COR-L47 (cell line): ENCODE measurements at regions not wholly inside any gene's neighbourhood (a gene's known extent, or its start where the extent isn't known, plus 50 kb on each side); places are given as distances from the start of the nearest gene placed in this dataset.
"Not testable (repeated sequence)": the region's sequence is repeated elsewhere in the genome, so short reads cannot be mapped to it uniquely, and the experiment has no call there.

Experiments used
- DNase-seq: peaks from one replicate; lab custom pipeline; 2025; lab: John Stamatoyannopoulos, UW

DNA sequence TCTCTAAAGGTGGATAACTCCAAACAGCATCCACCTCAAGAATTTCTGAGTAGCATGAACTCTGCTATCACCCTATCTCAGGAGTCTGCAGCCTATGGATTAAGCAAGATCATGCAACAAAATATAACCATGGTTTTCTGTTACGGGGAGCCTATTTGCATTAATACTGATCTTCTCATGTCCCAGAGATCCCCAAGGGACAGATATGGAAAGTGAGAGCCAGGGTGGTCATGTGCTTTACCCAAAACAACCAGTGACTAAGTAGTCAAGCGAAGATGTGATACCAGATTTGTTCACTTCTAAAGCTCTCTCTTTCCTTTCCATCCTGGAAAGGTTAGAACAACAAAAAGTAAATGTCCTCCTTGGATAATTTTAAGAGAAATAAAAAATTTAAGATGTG is 125.1 kb downstream of the PRRX1 start:
- DNase-seq = no peak

DNA sequence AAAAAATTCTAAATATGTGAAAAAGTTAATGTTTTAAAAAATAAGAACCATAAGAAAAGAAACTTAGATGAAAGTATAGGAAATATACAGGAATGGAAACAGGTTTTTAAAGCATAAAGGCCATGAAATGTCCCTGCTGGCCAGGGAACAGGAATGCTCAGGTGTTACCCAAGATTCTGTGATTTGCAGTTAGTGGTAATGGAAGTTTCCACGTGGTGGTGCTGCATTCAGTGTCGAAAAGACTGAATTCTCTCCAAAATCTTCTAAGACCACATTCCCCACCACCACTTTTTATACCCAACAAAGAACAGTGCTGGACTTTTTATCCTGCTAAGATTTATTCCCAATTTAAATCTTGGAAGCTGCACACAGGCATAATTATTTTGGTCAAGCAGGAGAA is 126.2 kb downstream of the PRRX1 start:
- DNase-seq = no peak

DNA sequence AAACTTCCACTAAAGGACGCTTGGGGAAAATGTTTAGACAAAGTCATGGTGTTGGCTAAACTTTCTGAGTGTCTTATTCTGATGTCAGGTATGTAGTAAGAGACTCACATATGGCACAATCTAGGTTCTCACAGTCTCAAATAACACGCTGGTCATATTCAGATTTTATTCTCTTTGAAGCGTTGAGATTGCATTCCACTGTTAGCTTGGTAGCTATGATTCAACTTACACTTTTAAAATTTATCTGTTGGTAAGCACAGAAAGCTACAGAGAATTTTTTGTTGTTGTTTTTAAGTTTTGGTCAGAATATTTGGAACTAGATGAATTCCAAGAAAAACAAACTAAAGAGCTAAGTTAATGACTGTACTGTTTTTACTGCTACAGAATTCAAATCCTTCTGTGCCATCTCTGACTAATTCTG is 126.7 kb downstream of the PRRX1 start:
- no peak for DNase-seq

DNA sequence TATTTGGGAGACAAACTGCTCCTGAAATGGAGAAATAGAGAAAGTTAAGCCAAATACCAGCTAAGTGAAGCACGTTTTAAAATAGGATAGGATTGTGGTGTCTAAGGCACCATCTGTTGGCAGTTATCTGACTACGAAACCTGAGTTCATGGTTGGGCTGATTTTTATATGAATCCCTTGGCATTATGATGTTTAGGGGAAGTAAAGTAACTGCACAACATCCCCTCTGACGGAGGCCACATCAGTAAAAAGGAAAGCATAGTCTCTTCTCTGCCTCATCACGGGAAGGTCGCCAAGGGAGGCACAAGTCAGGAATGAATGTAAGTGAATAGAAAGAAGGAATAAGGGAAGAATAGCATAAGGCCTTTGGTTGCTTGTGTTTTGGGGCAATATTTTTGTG is 128.0 kb downstream of the PRRX1 start:
- DNase-seq = no peak

DNA sequence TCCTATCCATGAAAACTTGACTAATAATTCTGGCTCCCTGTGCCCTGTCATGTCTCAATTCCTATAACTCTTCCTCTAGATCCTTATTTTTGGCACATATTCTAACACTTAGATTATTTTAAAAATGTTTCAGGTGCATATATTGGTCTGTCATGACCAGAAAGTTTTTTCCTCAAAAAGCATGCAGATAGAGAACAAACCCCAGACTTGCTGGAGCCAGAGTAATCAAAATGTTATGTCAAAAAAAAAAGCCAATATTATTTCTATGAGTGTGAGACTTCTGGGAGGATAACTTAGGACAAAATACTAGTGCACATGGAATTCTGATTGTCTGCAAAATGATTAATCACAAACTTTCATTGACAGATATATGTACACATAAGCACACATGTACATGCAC is 135.1 kb upstream of the MROH9 start:
- no peak for DNase-seq

DNA sequence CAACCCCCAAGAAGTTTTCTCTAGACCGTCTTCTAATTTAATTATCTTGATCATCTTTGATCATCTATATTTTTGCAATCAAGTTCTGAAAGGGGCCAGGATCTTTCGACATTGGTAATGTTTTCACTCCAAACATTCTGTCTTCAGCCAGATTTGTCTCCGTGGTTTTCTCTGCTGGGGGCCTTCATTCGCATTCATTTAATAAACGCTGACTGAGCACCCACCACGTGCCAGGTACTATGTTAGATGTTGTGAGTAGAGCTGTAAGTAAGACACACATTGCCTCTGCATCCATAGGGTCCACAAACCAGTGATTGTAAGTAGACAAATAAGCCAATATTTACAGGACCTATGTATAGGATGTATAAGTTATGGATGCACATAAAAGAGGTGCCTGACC is 134.5 kb upstream of the MROH9 start:
- no peak for DNase-seq

DNA sequence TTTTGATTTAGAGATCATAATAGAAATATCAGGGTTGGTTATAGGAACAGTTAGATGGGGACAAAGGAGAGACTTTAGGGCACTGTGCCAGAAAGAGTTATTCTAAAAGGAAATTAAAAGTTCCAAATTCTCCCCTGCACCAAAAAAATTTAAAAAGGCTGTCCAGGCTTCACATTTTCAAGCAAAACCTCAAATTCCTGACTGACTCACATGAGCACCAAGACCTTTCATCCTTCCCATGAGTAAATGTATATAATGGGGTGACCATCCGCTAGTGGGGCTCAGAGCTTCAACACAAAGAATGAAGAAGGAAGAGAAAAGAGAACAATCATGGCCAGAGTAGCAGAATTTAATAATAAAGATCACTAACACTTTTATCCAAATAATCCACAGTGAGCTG is 131.6 kb upstream of the MROH9 start:
- DNase-seq = no peak

DNA sequence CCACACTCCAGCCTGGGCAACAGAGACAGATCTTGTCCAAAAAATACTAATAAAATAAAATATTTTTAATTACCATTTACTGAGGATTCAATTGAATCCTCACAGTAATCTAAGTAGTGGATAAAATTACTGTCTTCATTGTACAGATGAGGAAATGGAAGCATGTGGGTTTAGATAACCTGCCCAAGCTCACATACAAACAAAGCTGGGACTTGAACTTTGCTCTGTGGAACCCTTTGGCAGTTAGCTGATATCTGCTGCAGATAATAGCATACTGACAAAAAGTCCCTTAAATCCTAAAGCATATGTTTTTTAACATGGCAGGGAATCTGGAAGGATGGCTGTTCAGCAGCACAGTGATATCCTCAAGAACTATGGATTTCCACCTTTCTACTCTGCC is 130.9 kb upstream of the MROH9 start:
- DNase-seq = no peak

DNA sequence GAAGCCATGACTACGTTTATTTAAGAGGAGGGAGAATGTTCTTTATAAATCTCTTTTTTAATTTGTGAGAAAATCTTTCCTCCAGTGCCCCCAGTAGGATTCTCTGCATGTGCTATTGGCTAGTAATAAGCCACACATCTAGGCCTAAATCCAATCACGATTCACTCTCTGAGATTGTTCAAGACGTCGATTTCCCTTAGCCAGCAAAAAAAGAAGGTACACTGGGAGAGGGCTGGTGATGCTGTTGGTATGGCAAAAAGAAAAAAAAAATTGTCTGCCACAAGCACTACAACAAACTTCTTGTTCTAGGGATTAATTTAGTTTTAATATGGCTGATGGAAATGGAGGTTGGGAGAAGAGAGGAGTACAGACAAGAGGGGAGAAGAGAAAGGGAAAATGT is 130.5 kb upstream of the MROH9 start:
- DNase-seq = no peak

DNA sequence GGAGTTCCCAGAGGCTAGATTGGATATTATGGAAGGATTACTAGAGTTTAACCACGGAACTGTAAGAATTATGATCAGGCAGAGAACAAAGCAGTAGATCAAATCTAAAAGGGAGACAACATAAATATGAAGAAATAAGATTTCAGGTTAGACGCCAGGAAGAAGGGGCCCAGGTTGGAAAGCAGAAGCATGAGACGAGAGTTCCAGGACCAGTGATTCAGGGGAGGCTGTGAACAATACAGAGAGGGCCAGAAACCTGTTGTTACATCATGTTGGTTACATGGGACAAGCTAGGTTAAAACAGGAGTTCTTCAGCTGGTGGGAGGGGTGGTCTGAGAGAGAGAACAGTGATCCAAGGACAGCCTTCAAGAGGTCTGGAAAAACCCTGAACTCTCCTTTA is 128.4 kb upstream of the MROH9 start:
- no peak for DNase-seq

DNA sequence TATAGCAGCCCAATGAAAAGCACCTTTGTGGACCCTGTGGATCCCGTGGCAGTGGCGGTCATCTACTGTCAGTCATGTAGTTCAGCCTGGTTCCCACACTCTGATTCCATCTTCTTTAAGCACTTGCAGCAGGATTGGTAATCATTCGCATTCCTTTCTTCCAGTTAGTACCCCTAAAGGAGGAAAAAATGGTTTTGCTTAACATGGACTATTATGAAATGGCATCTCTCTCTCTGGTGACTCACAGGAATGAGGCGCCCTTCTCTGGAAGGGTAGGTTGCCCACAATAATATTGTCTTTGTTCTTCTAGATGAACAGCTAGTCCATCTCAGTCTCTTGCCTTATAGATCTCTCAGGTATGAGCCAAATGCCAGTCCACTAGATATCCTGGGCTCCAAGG is 127.9 kb upstream of the MROH9 start:
- no peak for DNase-seq

DNA sequence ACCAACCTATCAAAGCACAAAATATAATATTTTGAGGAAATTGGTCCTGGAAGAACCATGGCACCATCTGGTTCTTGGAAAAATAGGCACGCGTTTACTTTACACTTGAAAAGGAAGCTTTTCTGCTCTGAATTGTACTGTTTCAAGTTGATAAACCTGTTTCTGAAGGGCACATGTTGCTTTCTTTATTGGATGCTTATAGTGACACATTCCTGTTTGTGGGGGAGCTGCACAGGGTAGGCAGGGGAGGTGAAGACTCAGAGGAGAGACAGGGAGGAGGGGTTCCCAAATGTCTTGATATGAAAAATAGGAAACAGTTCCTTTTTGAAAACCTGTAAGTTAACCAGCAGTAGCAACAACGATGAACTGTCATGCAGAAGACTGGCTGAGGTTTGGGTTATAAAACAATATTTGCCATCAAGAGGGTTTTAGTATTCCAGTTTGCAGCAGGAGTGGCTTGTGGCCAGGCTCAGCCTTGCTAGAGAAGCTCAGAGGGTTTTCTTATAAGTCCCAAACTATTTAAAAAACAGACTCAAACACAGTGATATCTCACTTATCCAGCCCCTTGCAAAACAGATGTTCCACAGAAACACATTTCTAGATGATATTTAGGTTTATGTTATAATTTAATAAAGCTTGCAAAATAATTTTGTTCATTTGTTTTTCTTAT is 127.0 kb upstream of the MROH9 start:
- no peak for DNase-seq

DNA sequence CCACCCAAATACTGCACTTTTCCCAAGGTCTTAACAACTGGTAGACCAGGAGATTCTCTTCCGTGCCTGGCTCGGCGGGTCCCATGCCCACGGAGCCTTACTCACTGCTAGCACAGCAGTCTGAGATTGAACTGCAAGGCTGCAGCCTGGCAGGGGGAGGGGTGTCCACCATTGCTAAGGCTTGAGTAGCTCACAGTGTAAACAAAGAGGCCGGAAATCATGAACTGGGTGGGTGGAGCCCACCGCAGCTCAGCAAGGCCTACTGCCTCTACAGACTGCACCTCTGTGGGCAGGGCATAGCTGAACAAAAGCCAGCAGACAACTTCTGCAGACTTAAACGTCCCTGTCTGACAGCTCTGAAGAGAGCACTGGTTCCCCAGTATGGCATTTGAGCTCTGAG is 124.3 kb upstream of the MROH9 start:
- not testable (repeated sequence) for DNase-seq

DNA sequence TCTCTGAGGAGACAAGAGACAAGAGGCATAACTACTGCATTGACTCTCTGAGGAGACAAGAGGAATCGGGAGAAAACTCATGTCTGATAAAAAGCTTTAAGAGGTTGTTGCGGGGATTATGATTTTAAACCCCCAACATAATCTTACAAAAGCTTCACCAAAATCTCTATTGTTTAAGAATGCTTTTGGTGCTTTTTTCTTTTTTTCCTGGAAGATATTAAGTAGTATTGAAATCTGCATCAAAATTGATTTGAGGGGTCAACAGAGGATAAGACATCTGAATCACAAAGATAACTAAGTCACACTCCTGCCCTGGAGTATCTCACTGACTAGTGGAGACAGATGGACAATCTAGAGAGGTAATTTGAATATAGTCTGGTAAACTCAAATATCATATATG is 115.6 kb upstream of the MROH9 start:
- DNase-seq = no peak

DNA sequence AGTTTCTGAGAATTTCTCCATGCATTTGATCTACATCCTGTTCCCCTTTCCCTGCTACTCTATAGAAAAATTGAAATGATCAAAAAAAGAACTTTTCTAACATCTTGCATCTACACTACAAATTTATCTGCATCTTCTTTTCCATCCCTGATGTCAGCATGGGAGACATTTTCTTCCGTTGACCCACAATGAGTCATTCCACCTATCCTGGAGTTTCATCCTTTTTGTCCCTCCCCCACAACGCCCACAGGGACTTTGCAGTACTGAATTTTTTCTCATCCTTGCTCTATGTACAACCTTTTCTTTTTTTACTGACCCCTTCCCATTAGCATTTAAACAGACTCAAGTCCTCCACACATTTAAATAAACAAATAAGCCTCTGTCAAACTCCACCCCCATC is 112.2 kb upstream of the MROH9 start:
- no peak for DNase-seq

DNA sequence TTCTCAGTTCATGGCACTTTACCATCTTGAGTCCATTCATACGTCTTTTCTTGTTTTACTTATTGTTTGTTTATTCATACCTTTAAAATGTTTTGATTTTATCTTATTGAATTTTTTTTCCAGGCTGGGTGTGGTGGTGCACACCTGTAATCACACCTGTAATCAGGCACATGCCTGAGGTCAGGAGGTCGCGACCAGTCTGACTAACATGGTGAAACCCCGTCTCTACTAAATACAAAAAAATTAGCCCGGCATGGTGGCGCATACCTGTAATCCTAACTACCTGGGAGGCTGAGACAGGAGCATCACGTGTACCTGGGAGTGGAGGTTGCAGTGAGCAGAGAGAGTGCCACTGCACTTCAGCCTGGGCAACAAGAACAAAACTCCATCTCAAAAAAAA is 104.1 kb upstream of the MROH9 start:
- no peak for DNase-seq

DNA sequence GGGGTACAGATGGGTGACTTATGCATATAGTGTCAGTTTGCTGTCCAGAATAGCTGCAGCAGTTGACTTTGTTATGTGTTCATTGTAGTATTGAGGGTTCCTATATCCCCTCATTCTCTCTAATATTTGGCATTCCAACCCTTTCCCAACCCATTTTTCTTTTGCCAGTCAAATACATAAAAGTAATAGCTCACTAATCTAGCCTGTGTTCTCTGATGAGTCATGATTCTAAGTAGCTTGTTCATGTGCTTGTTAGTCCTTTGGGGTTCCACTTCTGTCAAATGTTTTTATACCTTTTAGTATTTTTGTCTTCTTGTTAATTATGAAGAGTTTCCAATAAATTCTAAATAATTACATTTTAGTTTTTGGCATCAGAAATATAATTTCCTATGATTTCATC is 99.2 kb upstream of the MROH9 start:
- no peak for DNase-seq

DNA sequence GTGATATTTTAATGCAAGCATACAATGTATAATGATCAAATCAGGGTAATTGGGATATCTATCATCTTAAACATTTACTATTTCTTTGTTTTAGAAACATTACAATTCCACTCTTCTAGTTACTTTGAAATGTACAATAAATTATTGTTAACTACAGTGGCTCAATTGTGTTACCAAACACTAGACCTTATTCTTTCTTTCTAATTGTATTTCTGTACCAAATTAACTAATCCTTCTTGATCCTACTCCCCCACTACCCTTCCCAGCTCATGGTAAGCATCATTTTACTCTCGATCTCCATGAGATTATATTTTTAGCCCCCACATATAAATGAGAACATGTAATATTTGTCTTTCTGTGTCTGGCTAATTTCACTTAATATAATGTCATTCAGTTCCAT is 95.0 kb upstream of the MROH9 start:
- DNase-seq = no peak

DNA sequence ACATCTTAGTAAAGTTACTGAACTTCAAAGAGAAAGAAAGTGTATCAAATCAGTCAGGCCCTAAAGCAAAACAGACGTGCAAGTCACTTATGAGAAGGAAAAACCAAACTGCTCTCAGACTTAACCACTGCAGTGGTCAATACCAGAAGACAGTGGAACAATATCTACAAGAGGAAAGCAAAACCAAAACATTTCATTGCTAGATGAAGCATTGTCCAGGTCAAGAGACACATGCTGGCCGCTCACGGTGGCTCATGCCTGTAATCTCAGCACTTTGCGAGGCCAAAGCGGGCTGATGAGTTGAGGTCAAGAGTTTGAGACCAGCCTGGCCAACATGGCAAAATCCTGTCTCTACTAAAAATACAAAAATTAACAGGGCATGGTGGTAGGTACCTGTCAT is 82.0 kb upstream of the MROH9 start:
- DNase-seq = no peak

DNA sequence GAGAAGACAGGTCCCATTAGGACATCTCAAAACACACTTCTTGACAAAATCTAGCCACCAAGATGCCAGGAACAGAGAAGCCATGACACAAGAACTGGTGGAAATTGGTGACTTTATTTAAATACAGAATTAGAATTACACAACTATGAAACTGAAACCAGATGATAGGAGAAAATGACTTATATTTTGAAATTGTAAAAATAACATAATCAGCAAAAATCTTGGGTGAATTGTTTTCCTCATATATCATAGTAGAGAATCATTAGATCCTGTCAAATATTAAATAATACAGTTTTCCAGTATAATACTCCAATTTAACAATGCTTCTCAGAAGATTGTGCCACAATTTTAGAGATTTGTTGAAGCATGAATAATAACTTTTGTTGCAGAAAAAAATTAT is 81.5 kb upstream of the MROH9 start:
- no peak for DNase-seq

DNA sequence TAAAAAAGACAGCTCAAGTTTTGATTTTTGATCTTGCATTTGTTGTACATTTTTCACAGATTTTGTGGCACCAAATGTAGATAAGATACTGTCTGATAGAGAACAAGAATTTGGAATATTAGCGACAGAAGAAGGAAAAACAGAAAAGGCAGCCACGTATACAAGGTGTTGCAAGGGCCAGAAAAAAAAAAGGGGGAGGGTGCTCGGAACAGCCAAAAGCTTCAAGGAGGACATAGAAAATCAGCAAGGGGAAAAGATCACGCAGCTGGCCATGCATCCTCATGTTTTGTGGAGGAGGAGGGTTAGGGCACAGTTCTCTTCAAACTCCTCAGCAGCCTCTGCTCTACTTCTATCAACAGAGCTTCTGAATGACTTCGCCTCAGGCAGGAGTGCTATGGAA is 80.7 kb upstream of the MROH9 start:
- no peak for DNase-seq

DNA sequence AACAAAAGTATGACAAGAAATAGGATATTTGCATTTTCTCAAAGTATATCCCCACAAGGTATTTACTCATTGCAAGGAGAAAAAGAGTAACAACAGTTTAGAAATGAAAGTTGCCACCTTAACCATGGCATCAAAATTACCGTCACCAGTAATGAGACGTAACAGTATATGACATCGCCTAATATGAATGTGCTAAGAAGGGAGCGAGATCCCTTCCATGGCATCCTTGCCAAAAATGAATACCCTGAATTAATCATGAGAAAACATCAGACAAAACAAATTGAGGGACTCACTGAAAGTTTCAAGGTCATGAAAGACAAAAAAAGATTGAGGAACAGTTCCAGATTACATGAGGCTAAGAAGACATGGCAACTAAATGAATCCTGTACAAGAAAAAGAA is 78.9 kb upstream of the MROH9 start:
- no peak for DNase-seq

DNA sequence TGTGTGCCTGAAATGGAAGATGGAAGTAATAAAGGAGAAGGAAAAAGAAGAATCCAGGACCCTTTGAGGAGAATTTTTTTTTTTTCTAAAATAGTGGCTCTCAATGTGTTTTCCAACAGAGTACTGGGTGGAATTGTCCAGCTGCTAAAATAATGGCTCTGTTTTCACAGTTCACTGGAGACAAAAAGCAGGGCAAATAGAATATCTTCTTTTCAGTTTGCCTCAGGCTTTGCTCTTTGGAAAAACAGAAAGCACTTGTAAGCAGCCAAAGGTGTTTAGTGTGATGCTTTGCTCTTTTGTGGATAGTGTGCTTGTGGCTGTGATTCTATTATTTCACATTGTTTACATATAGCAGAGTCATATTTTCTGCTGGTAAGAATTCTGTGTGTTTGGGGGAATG is 77.4 kb upstream of the MROH9 start:
- DNase-seq = no peak

DNA sequence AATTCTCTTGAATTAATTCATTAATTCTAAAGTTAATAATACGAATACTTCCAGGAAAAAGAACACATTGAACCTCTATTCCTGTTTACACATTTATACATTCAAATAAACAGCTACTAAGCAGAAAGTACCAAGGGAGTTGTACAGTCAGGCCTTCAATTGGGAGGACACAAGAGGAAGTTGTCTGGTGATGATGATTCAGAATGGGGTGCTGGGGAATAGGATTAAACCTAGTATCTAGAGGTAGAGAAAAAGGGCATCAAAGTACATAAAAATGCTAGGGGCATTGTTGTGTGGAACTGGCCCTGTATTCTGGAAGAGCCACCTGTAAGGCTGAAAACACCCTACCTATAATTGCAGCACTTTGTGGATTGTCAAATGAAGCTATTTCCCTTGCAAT is 71.7 kb upstream of the MROH9 start:
- DNase-seq = no peak

DNA sequence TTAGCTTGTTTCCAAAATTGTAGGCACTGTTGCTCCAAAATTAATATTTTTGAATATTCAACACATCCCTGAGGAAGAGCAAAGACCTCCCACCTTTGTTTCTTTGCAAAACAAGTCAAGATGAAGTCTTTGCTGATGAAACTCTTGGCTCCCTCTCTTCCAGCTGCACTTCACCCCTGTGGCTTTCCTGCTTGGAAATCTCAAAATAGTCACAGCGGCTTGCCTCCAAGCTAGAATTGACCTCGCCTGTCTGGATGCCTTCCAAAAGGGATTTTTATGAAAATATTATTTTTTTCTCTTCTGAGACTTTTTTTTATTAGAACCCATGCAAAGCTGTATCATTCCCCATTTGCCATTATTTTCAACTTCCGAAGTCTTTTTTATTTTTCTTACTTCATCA is 71.1 kb upstream of the MROH9 start:
- no peak for DNase-seq
